ENCODE measurements at regions not wholly inside any gene's neighbourhood (a gene's known extent, or its start where the extent isn't known, plus 50 kb on each side); places are given as distances from the start of the nearest gene placed in this dataset.

- SMC1A ChIA-PET (ENCODE audit: uncharacterized antibody, unreplicated experiment) = no interaction called here
- in situ Hi-C loops (cut with MboI) (no loop called here), intact Hi-C loops (cut with micrococcal nuclease; ENCODE audit: unreplicated experiment) (no loop called here)
- Histone ChIP-seq H3K27me3 (replicated peaks in 1 of 2; ENCODE audit: control insufficient read depth in 2 of 2, insufficient read depth in 2 of 2, low read length in 1 of 2) (no peaks in the 10 kb centered on the region; a peak in 1 of 4 replicates), H3K4me1 (ENCODE audit: control insufficient read depth, insufficient read depth, low read length) (no peaks in the 10 kb centered on the region), H2AFZ (ENCODE audit: control insufficient read depth, low read depth, low read length) (no peak overlapping the region), H4K20me1 (ENCODE audit: control insufficient read depth, insufficient read depth) (no peaks in the 10 kb centered on the region), H3K4me2 (ENCODE audit: control insufficient read depth, insufficient read depth) (no peak overlapping the region), H3K36me3 (ENCODE audit: control insufficient read depth in 2 of 2, insufficient read depth in 2 of 2, low read length in 1 of 2) (no peaks in the 10 kb centered on the region), H3K9me3 (replicated peaks; ENCODE audit: control insufficient read depth, insufficient read depth, low read length) (no peaks in the 10 kb centered on the region), H3K9ac (ENCODE audit: control insufficient read depth, insufficient read depth, low read length) (no peak overlapping the region), H3K27ac (ENCODE audit: control insufficient read depth, insufficient read depth) (no peak overlapping the region), H3K79me2 (ENCODE audit: control insufficient read depth, insufficient read depth, low read length) (no peaks in the 10 kb centered on the region), H3K4me3 (no peak overlapping the region)
- no peak for ATAC-seq
- DNase-seq (ENCODE audit: low read depth, low spot score) = no peak
- FAIRE-seq = no peak
- TF ChIP-seq CHD2 (IDR thresholded peaks at IDR 0.05; ENCODE audit: borderline replicate concordance, low read depth, low read length) = no peak
- no peak for TF ChIP-seq LARP7 (IDR thresholded peaks at IDR 0.05)
- no peak for TF ChIP-seq BCL3 (IDR thresholded peaks at IDR 0.05; ENCODE audit: borderline replicate concordance, insufficient read depth, low read depth, low read length, poor library complexity, severe bottlenecking)
- no peak for TF ChIP-seq MEF2B (IDR thresholded peaks at IDR 0.05; ENCODE audit: partially characterized antibody, poor library complexity, severe bottlenecking)
- WGBS (ENCODE audit: insufficient coverage, insufficient replicate concordance, low lambda C conversion rate, missing lambda C conversion rate) = 0% methylated on average over 3 of the region's 3 CpGs
- POLR2A ChIA-PET = no interaction called here
- CTCF ChIA-PET = interaction anchor here (0.5 to 1.6 kb wide), 2 partner anchors 40 to 58 kb away, joined by 3 to 4 read pairs; no protein-coding TSS in a partner anchor
- RAD21 ChIA-PET (ENCODE audit: unreplicated experiment) = no interaction called here
- no TSS peak for BruUV-seq (replicated peaks)
Measured at GRCh38 chr18:37701967-37702366, 136.4 kb upstream of the CELF4 start.

- in situ Hi-C loops (cut with MboI) = no loop called here
- intact Hi-C loops (cut with micrococcal nuclease; ENCODE audit: unreplicated experiment) = no loop called here
- Histone ChIP-seq H2AFZ (ENCODE audit: control insufficient read depth, low read depth, low read length) (no peak overlapping the region), H4K20me1 (ENCODE audit: control insufficient read depth, insufficient read depth) (no peaks in the 10 kb centered on the region), H3K27ac (ENCODE audit: control insufficient read depth, insufficient read depth) (no peak overlapping the region), H3K9ac (ENCODE audit: control insufficient read depth, insufficient read depth, low read length) (no peak overlapping the region), H3K4me1 (ENCODE audit: control insufficient read depth, insufficient read depth, low read length) (no peaks in the 10 kb centered on the region), H3K4me3 (no peak overlapping the region), H3K4me2 (ENCODE audit: control insufficient read depth, insufficient read depth) (no peak overlapping the region), H3K27me3 (replicated peaks in 1 of 2; ENCODE audit: control insufficient read depth in 2 of 2, insufficient read depth in 2 of 2, low read length in 1 of 2) (no peaks in the 10 kb centered on the region; a peak in 1 of 4 replicates), H3K9me3 (replicated peaks; ENCODE audit: control insufficient read depth, insufficient read depth, low read length) (no peaks in the 10 kb centered on the region), H3K79me2 (ENCODE audit: control insufficient read depth, insufficient read depth, low read length) (no peaks in the 10 kb centered on the region), H3K36me3 (ENCODE audit: control insufficient read depth in 2 of 2, insufficient read depth in 2 of 2, low read length in 1 of 2) (no peaks in the 10 kb centered on the region)
- ChIA-PET SMC1A (ENCODE audit: uncharacterized antibody, unreplicated experiment) (no interaction called here), POLR2A (no interaction called here), RAD21 (ENCODE audit: unreplicated experiment) (no interaction called here), CTCF (no interaction called here)
- ATAC-seq = no peak
- WGBS (ENCODE audit: insufficient coverage, insufficient replicate concordance, low lambda C conversion rate, missing lambda C conversion rate) = 5% methylated on average over 3 of the region's 3 CpGs
- no peak for FAIRE-seq
- no peak for DNase-seq (ENCODE audit: low read depth, low spot score)
- BruUV-seq (replicated peaks) = no TSS peak
- TF ChIP-seq HDAC2 (IDR thresholded peaks at IDR 0.05) (no peak), ETV6 (conservative IDR thresholded peaks at IDR 0.05 in 1 of 2, IDR thresholded peaks at IDR 0.05 in 1 of 2; ENCODE audit: borderline replicate concordance in 1 of 2, low read depth in 1 of 2) (no peak), NFIC (IDR thresholded peaks at IDR 0.05; ENCODE audit: low read depth, low read length) (no peak), HSF1 (IDR thresholded peaks at IDR 0.05; ENCODE audit: low read depth, low read length) (no peak), NRF1 (conservative IDR thresholded peaks at IDR 0.05; ENCODE audit: low read depth, low read length) (no peak), POU2F2 (IDR thresholded peaks at IDR 0.05; ENCODE audit: borderline replicate concordance, low read depth, low read length) (no peak), CBFB (IDR thresholded peaks at IDR 0.05; ENCODE audit: low read depth) (no peak), PAX8 (IDR thresholded peaks at IDR 0.05) (no peak)
Measured at GRCh38 chr18:37698508-37699040, 133.0 kb upstream of the CELF4 start.

Data from GM12878 (cell line).